HG03571 (cell line): ENCODE measurements at regions not wholly inside any gene's neighbourhood (a gene's known extent, or its start where the extent isn't known, plus 50 kb on each side); places are given as distances from the start of the nearest gene placed in this dataset.
A peak's percentile ranks its signal among the peaks of the same experiment; 100 is the strongest.
"Not testable (repeated sequence)": the region's sequence is repeated elsewhere in the genome, so short reads cannot be mapped to it uniquely, and the experiment has no call there.

Source experiments
- ATAC-seq: cut with Tn5 transposase; IDR thresholded peaks from one replicate; pipeline ENCODE4 v1.9.1; 2021; ENCODE audit not compliant: unreplicated experiment

GRCh38 chr11:128165572-128165971, 421.8 kb downstream of the ETS1 start:
- ATAC-seq, result no peak

GRCh38 chr11:128164080-128164741, 423.1 kb downstream of the ETS1 start:
- no peak for ATAC-seq

GRCh38 chr11:128161994-128162393, 425.4 kb downstream of the ETS1 start:
- no peak for ATAC-seq

- no peak for ATAC-seq
These were observed 425.9 kb downstream of the ETS1 start for GRCh38 chr11:128161436-128161835.

GRCh38 chr11:128158860-128159259, 428.5 kb downstream of the ETS1 start:
- ATAC-seq, result no peak

GRCh38 chr11:128157423-128158298, 429.7 kb downstream of the ETS1 start:
- peak; percentile 89 for ATAC-seq

- ATAC-seq, result no peak
These were observed 430.9 kb downstream of the ETS1 start for GRCh38 chr11:128156486-128156885.

GRCh38 chr11:128155590-128155989, 431.8 kb downstream of the ETS1 start:
- no peak for ATAC-seq

GRCh38 chr11:128153697-128154048, 433.7 kb downstream of the ETS1 start:
- no peak for ATAC-seq

- no peak for ATAC-seq
These were observed 434.3 kb downstream of the ETS1 start for GRCh38 chr11:128152796-128153696.

- no peak for ATAC-seq
These were observed 435.6 kb downstream of the ETS1 start for GRCh38 chr11:128151780-128152179.

- ATAC-seq, result no peak
These were observed 436.0 kb downstream of the ETS1 start for GRCh38 chr11:128151338-128151737.

- ATAC-seq, result no peak
These were observed 439.1 kb downstream of the ETS1 start for GRCh38 chr11:128148208-128148607.

- no peak for ATAC-seq
These were observed 440.3 kb downstream of the ETS1 start for GRCh38 chr11:128146926-128147605.

GRCh38 chr11:128140293-128140692, 447.1 kb downstream of the ETS1 start:
- ATAC-seq, result not testable (repeated sequence)

GRCh38 chr11:128135451-128135850, 451.9 kb downstream of the ETS1 start:
- no peak for ATAC-seq

GRCh38 chr11:128133501-128133900, 453.9 kb downstream of the ETS1 start:
- ATAC-seq, result no peak

GRCh38 chr11:128130052-128130451, 457.3 kb downstream of the ETS1 start:
- no peak for ATAC-seq

- ATAC-seq, result no peak
These were observed 461.6 kb downstream of the ETS1 start for GRCh38 chr11:128125723-128126122.

- no peak for ATAC-seq
These were observed 470.5 kb downstream of the ETS1 start for GRCh38 chr11:128116885-128117284.

GRCh38 chr11:128116447-128116846, 470.9 kb downstream of the ETS1 start:
- ATAC-seq, result no peak
